ENCODE measurements at regions not wholly inside any gene's neighbourhood (a gene's known extent, or its start where the extent isn't known, plus 50 kb on each side); places are given as distances from the start of the nearest gene placed in this dataset.

GRCh38 chr1:172952516-172952915, 98.2 kb downstream of the TNFSF18 start:
- no peak for DNase-seq (ENCODE audit: low read depth in 2 of 2)

DNA sequence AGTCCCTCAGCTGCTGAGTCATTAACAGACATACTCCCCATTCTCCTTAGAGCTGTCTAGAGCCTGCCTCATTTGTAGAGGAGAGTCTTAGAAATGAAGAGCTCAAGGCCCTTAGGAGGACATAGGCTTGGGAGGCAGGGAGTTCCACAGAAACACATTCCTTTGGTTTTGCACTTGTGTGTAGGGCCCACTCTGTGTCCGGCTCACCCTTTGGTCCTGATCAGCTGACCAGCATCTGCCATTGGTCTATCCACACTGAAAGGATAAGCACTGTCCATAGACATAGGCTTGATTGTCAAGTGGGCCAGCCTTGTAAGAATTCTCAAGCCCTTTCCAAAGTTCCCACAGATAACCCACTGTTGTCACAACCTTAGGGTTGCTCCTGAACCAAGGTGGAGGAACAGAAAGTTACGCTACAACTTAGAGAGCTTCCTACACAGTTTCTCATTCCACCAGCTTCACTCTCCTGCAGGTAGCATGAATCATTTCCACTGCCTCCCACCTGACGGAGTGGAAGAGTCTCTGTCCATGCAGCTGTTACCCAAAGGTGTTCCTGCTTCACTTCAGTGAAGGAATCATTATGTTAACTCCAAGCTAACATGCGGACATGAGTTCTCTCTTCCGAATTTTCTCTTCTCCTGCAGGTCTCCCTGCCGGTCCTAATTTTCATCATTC, 96.1 kb downstream of the TNFSF18 start:
- no peak for DNase-seq (ENCODE audit: low read depth in 2 of 2)

DNA sequence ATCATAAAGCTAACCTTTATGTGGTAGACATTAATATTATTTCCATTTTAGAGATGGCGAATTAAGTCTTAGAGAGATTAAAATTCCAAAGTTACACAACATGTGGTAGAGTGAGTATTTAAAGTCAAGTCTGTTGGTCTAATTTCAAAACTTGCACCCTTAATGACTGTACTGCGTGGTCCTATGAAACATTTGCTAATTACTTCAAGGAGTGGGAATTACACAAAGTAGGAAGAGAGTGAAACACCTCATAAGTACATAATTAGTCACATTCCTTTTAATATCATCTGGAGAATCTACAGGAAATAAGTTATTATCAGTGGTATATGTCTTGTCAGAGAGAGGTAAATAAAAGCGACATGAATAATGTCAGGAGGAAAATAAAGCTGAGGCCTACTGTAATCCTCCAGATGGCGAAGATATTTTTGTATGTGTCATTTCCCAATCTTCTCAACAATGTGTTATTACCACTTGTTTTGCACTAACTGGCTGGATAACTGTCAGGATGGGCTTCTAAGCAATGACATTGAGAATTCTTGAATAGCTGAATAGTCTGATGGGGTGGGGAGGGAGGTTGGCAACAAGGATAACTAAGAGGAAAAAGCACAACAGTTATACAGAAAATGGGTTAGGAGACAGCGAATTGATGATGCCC, 95.5 kb downstream of the TNFSF18 start:
- no peak for DNase-seq (ENCODE audit: low read depth in 2 of 2)

DNA sequence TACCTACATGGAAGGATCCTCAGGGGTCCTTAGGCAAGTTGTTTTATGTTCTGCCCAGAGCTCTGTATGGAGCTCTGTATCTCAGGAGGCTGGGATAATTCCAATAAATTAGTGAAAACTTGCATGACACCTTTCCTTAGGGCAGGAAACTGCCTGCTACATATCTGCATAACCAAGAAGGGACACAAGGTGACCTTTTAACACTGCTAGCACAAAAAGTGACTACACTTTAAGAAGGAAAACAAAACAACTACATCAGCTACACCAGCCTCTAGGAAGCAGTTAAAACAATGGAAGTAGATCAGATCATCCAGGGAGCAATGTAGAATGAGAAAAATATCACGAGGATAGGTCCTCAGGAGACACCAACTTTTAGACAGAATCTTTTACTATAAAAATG, 93.9 kb downstream of the TNFSF18 start:
- DNase-seq (ENCODE audit: low read depth in 2 of 2), result no peak

DNA sequence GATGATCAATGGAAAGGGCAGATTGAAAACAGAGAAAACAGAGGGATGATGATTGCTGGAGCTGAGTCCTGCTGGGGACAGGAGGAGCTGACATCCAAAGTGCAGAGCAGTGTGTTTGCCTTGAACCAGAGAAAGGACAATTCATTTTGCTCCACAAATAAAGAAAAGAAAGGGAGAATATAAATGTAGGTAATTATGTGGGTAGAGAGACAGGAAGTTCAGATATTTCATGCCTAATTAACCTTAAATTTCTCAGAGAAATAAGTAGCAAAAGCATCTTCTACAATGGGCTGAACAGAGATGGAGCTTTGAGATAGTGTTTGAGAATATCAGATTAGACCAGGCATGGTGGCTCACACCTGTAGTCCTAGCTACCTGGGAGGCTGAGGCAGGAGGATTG, 93.2 kb downstream of the TNFSF18 start:
- no peak for DNase-seq (ENCODE audit: low read depth in 2 of 2)

GRCh38 chr1:172959571-172959970, 91.2 kb downstream of the TNFSF18 start:
- DNase-seq (ENCODE audit: low read depth in 2 of 2), result no peak

DNA sequence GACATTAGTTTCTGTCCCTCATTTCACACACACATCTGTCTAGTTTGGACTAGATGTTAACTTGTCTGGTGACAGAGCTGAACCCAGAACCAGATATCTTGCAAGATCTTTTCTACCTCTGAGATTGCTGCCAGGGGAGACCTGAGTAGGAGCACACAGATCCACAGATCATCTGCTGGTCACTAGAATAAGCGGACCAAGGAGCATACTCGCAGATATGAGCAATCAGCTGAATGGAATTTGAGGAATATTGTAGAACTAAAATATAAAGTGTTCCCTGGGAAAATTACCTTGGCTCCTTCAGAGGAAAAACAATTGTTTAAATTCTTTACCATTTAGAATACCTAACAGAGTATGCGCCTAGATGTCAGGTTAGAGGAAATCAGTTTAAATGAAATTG, 90.7 kb downstream of the TNFSF18 start:
- DNase-seq (ENCODE audit: low read depth in 2 of 2), result no peak

DNA sequence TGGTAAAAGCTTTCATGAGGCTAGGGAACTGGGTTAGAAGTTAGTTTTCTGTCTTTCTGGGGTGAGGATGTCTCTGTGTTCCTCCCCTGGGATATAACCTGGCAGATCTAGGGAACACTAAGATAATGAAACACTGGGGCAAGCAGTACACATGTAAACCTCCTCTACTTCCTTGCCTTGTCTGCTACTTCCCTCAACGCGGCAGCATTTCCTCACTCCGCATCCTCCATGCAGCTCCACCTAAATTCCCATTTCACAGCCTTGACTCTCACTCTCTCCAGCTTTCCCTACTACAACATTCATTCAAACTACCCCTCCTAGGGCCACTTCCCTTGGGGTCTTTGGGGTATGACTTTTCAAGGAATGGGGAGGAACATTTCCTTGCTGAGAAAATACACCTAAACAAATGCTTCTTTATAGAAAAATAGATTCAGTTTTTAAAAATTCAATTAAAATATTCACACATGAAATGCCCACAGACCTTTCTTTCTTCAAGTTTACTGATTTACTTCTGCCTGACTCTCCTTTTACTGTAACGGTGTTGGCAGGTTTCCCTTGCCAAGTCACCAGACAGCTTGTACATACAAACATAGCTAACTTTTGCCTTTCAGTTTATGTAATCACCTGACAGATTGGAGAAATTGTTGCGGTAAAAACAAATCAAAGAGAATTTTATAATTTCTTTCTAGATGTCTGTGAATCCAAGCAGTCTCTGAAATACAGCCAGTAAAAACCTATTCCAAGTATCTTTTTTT, 90.1 kb downstream of the TNFSF18 start:
- DNase-seq (ENCODE audit: low read depth in 2 of 2), result no peak

DNA sequence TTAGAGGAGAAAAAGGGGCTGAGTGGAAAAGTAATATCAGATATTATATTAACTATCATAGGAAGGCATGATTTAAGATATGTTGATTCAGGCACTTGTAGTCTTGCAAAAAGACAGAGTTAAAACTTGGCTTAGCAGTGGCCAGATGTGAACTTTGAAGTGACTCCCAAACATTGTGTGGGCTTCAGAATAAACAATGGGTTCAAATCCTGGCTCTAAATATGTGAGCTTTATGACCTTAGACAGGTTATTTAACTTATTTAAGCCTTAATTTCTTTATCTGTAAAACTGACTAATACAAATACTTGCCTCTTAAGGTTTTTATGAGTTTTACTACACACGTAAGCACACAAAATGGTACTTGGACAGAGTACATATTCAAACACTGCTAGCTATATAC, 85.9 kb downstream of the TNFSF18 start:
- DNase-seq (ENCODE audit: low read depth in 2 of 2), result no peak

DNA sequence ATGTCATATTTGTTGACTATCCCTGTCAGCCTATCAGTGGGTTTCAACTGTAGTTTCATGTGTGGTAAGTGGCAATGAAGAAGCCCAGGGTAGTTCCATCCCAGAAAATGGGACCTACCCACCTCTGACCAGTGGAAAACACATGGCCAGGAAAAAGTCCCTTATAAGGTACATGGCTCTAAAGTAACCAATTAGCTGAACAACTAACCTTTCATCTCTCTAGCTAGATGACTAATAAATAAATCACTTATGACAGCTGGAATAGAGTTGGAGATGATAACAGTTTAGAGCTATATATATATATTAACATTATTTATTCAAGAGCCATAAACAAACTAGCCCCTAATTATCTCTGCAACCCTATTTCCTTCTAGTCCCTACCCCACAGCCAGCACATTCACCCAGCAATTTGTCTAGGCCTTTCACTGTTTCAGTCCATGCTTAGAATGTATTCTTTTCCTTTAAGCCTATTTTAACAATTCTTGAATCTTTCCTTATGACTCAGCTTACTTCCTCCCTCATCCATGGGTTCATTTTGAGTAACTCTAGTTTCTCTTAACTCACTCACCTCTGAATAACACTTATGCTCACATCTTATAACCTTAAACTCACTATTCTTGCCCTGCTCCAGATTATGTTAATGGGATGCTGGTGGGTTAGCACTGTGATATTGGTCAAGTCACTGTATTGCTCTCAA, 83.7 kb downstream of the TNFSF18 start:
- no peak for DNase-seq (ENCODE audit: low read depth in 2 of 2)

GRCh38 chr1:172967936-172968335, 82.8 kb downstream of the TNFSF18 start:
- no peak for DNase-seq (ENCODE audit: low read depth in 2 of 2)

DNA sequence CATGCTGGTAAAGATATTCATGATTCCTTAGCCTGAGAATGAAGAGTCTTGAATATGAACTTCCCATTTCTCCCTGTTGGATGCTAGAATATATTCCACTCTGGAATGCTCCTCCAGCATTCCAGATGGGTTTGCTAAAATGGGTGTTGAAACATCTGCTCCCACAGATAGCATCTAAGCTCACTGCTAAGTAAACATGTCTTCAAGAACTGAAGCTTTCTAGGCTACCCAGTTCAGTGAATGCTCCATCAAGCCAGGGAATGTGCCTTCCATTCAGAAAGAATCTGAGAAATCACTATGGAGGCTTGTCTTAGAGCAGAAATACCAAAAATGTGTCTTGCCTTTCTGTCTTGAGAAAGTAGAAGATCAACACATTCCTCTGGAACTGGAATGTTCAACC, 81.1 kb downstream of the TNFSF18 start:
- no peak for DNase-seq (ENCODE audit: low read depth in 2 of 2)

DNA sequence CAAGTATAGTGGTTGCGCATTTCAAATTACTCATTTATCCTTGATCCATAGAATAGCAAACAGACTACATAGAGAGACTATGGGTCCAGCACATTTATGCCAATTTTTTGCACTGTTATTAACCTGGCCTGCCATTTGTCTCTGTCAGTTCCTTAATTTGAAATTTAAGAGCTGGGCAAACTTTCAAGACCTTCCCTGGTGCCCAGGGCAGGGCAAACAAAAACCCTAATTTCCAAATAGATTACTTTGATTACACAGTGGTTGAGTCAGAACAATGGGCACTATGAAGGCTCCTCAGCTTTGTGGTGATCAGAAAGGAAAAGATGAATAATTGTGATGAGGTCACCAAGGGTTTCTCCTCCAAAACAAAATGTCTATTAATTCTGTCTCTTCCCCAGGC, 80.6 kb downstream of the TNFSF18 start:
- DNase-seq (ENCODE audit: low read depth in 2 of 2), result no peak

GRCh38 chr1:172971241-172971640, 79.5 kb downstream of the TNFSF18 start:
- DNase-seq (ENCODE audit: low read depth in 2 of 2), result no peak

DNA sequence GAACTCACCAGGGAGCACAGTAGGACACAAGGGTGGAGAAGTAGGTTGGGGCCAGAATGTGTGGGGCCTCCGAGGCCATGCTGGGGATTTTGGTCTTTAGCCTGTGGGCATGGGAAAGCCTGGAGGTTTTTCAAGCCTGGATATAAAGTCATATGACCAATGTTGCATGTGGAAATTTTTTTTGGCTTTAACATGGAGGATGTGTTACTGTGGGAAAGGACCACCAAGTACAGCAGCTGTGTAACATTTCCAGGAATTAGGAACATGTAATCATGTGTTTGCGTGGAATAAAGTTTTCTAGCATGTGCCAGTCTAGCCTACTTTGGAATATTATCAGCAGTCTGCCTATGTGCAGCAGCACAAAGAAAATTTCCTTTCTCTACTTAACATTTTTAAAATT, 78.5 kb downstream of the TNFSF18 start:
- DNase-seq (ENCODE audit: low read depth in 2 of 2), result no peak

GRCh38 chr1:172973424-172973823, 77.3 kb downstream of the TNFSF18 start:
- no peak for DNase-seq (ENCODE audit: low read depth in 2 of 2)

DNA sequence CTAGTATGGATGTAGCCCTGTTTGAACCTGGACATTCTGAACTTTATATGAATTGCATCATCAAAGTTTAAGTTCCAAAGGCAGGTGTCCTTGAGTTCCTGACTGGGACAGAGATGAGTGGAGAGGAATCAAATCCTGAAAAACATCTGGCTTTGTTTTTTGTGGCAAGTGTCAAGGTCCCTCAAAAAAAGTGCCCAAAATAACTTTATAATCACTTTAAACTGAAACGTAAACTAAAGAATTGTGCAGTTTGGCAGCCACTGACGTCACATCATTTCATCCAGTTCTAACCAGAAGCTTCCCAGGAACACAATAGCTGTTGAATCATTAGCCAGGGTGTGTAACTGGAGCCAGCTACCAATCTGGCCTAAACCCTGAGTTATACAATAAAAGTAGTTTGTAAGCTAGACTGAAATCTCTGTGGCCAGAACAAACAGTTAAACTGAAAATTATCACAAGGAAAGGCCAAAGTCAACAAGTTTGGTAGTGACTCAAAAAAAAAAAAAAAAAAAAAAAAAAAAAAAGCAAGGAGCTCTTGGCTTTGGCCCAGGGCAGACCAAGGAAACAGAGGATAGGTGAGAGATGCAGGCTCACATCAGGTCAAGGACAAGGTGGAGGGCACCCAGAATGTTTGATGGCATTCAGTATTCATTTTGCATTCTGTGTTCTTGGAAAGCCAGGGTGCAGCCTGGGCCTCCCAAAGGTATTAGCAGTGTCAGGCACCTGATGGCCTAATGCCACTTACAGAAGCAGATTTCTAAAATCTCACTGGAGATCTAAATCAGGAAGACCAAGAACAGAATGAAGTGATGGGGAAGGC, 74.3 kb downstream of the TNFSF18 start:
- no peak for DNase-seq (ENCODE audit: low read depth in 2 of 2)

- no peak for DNase-seq (ENCODE audit: low read depth in 2 of 2)
Observed at GRCh38 chr1:172977296-172978017, 73.3 kb downstream of the TNFSF18 start.

DNA sequence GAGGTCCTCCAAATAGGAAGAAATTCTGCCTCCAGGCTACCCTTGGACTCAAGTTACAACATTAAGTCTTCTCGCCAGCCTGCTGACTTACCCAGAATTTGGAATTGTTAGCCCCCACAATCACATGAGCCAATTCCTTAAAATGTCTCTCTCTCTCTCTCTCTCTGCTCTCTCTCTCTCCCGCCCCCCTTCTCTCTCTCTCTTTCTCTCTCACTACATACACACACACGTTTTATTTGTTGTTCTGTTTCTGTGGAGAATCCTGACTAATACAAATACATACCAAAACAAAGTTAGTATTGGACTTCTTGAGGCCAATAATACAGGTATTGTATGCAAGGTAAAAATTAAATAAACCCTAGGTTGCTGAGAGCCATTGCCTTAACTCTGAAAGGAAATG, 72.1 kb downstream of the TNFSF18 start:
- DNase-seq (ENCODE audit: low read depth in 2 of 2), result no peak

GRCh38 chr1:172979828-172980227, 70.9 kb downstream of the TNFSF18 start:
- DNase-seq (ENCODE audit: low read depth in 2 of 2), result no peak

- DNase-seq (ENCODE audit: low read depth in 2 of 2), result no peak
Observed at GRCh38 chr1:172980456-172980855, 70.3 kb downstream of the TNFSF18 start.

Measured in stimulated activated CD4-positive, alpha-beta T cell treated with anti-CD3 and anti-CD28 coated beads, Interleukin-12 subunit alpha, Interleukin-12 subunit beta, amount 100 ng/mL, for 24 hours (primary cell).